IMR-90 (cell line): ENCODE measurements at regions not wholly inside any gene's neighbourhood (a gene's known extent, or its start where the extent isn't known, plus 50 kb on each side); places are given as distances from the start of the nearest gene placed in this dataset.

Experiments
- ATAC-seq: fragments of 200-7000 bp; cut with Tn5 transposase; 2 replicates; pipeline ENCODE4 v1.9.1; 2020; ENCODE audit warnings: low read depth, mild to moderate bottlenecking, moderate library complexity
- BruUV-seq: library from RNA; stranded (reverse); fragments of 400-500 nt; replicated peaks from 2 replicates; lab custom pipeline; 2021; lab: Mats Ljungman, UMichigan
- CTCF ChIA-PET: fragments of 300-600 bp; formaldehyde crosslinking; extraction: SDS; loops from one replicate; lab custom pipeline; 2021; ENCODE audit warnings: antibody characterized with exemption; lab: Yijun Ruan, JAX
- POLR2A ChIA-PET: fragments of 300-600 bp; sonication (Branson Sonifier 250); formaldehyde crosslinking; loops from one replicate; lab custom pipeline; 2022; ENCODE audit warnings: antibody characterized with exemption; ENCODE audit not compliant: unreplicated experiment; lab: Charles Lee
- DNase-seq: peaks from one replicate; pipeline ENCODE4 v3.0.0; 2013
- H2AFZ ChIP-seq: replicated peaks from 2 replicates; pipeline ENCODE3; 2013; ENCODE audit warnings: low read length, mild to moderate bottlenecking; ENCODE audit not compliant: poor library complexity
- H2AK5ac ChIP-seq: 2 replicates; pipeline ENCODE4 v1.6.1; 2013; ENCODE audit warnings: low read depth, low read length, inconsistent platforms
- H2AK9ac ChIP-seq: replicated peaks from 2 replicates; pipeline ENCODE3; 2013; ENCODE audit warnings: mild to moderate bottlenecking, low read depth, low read length, moderate library complexity; ENCODE audit not compliant: poor library complexity
- H2BK120ac ChIP-seq: 2 replicates; pipeline ENCODE4 v1.6.1; 2013; ENCODE audit warnings: low read depth, low read length, inconsistent platforms
- H2BK15ac ChIP-seq: 3 replicates; pipeline ENCODE4 v1.6.1; 2013; ENCODE audit warnings: low read depth, low read length, inconsistent platforms
- H2BK20ac ChIP-seq: 2 replicates; pipeline ENCODE4 v1.6.1; 2013; ENCODE audit warnings: low read depth, mild to moderate bottlenecking, inconsistent platforms, low read length, moderate library complexity
- H2BK5ac ChIP-seq: 2 replicates; pipeline ENCODE4 v1.6.1; 2013; ENCODE audit warnings: mild to moderate bottlenecking, low read depth, low read length, inconsistent platforms; ENCODE audit not compliant: poor library complexity, severe bottlenecking
- H3K14ac ChIP-seq: replicated peaks from 2 replicates; pipeline ENCODE4 v1.6.1; 2013; ENCODE audit warnings: low read depth, low read length, inconsistent platforms
- H3K18ac ChIP-seq: 2 replicates; pipeline ENCODE4 v1.6.1; 2013; ENCODE audit warnings: low read depth, low read length, control low read depth
- H3K23ac ChIP-seq: 2 replicates; pipeline ENCODE4 v1.6.1; 2013; ENCODE audit warnings: low read depth, low read length, inconsistent platforms
- H3K27ac ChIP-seq: 2 replicates; pipeline ENCODE4 v1.5.1; 2013; ENCODE audit warnings: mild to moderate bottlenecking, control low read depth, low read length; ENCODE audit not compliant: insufficient read depth
- H3K27me3 ChIP-seq: 2 replicates; pipeline ENCODE4 v1.6.1; 2013; ENCODE audit warnings: low read length; ENCODE audit not compliant: control insufficient read depth, insufficient read depth
- H3K36me3 ChIP-seq: 2 replicates; pipeline ENCODE4 v1.6.1; 2013; ENCODE audit warnings: low read length, mixed read lengths; ENCODE audit not compliant: control insufficient read depth, insufficient read depth
- H3K4ac ChIP-seq: 2 replicates; pipeline ENCODE4 v1.6.1; 2013; ENCODE audit warnings: low read depth, low read length, inconsistent platforms
- H3K4me1 ChIP-seq: 2 replicates; pipeline ENCODE4 v1.6.1; 2013; ENCODE audit warnings: low read length, mixed read lengths; ENCODE audit not compliant: control insufficient read depth, insufficient read depth
- H3K4me2 ChIP-seq: 2 replicates; pipeline ENCODE4 v1.6.1; 2013; ENCODE audit warnings: low read depth, mild to moderate bottlenecking, control low read depth, low read length, moderate library complexity
- H3K4me3 ChIP-seq: 2 replicates; pipeline ENCODE4 v1.5.1; 2013; ENCODE audit warnings: low read depth, mild to moderate bottlenecking, control low read depth, low read length, moderate library complexity; ENCODE audit not compliant: insufficient read depth
- H3K56ac ChIP-seq: 2 replicates; pipeline ENCODE4 v1.6.1; 2013; ENCODE audit warnings: low read length, inconsistent platforms; ENCODE audit not compliant: insufficient read depth; ENCODE audit errors: extremely low read depth
- H3K79me1 ChIP-seq, 2 experiments: 2 replicates each; pipeline ENCODE4 v1.6.1; 2013; ENCODE audit warnings: low read length in 2 of 2, inconsistent platforms in 1 of 2, low read depth in 1 of 2
- H3K9ac ChIP-seq: 2 replicates; pipeline ENCODE4 v1.6.1; 2013; ENCODE audit warnings: low read depth, low read length, control low read depth
- H3K9me1 ChIP-seq: 2 replicates; pipeline ENCODE4 v1.6.1; 2013; ENCODE audit warnings: low read length, inconsistent platforms; ENCODE audit not compliant: insufficient read depth
- H3K9me3 ChIP-seq: 2 replicates; pipeline ENCODE4 v1.6.1; 2013; ENCODE audit warnings: low read length; ENCODE audit not compliant: control insufficient read depth, insufficient read depth
- H4K20me1 ChIP-seq: 2 replicates; pipeline ENCODE4 v1.6.1; 2013; ENCODE audit warnings: low read length, inconsistent platforms; ENCODE audit not compliant: insufficient read depth
- H4K5ac ChIP-seq: 2 replicates; pipeline ENCODE4 v1.6.1; 2013; ENCODE audit warnings: mild to moderate bottlenecking, low read depth, low read length, control low read depth
- H4K8ac ChIP-seq, 2 experiments: 2 replicates each; pipeline ENCODE4 v1.6.1; 2013; ENCODE audit warnings: low read depth in 2 of 2, low read length in 2 of 2, control low read depth in 1 of 2, inconsistent platforms in 1 of 2
- H4K91ac ChIP-seq: 2 replicates; pipeline ENCODE4 v1.6.1; 2013; ENCODE audit warnings: low read depth, low read length, inconsistent platforms; ENCODE audit not compliant: insufficient read depth
- BHLHE40 ChIP-seq: fragments of 150-350 bp; IDR thresholded peaks from 2 replicates; pipeline ENCODE4 v1.6.1; 2016; ENCODE audit warnings: mild to moderate bottlenecking, low read depth, low read length
- CEBPB ChIP-seq: IDR thresholded peaks from 2 replicates; pipeline ENCODE4 v1.6.1; 2012; ENCODE audit warnings: low read depth, low read length, improper control_type of control experiment
- ELK1 ChIP-seq: fragments of 150-350 bp; IDR thresholded peaks from 2 replicates; pipeline ENCODE4 v1.6.1; 2016; ENCODE audit warnings: low read depth, mild to moderate bottlenecking, low read length, moderate library complexity, borderline replicate concordance
- MAFK ChIP-seq: IDR thresholded peaks from 2 replicates; pipeline ENCODE4 v1.6.1; 2012; ENCODE audit warnings: low read depth, low read length, improper control_type of control experiment
- MAZ ChIP-seq: IDR thresholded peaks from 2 replicates; pipeline ENCODE4 v1.6.1; 2012; ENCODE audit warnings: low read depth, mild to moderate bottlenecking, low read length, improper control_type of control experiment, moderate library complexity, borderline replicate concordance
- NFE2L2 ChIP-seq: fragments of 150-350 bp; IDR thresholded peaks from 2 replicates; pipeline ENCODE4 v1.6.1; 2016; ENCODE audit warnings: low read depth, mild to moderate bottlenecking, low read length
- POLR2A ChIP-seq: IDR thresholded peaks from 2 replicates; pipeline ENCODE4 v1.6.1; 2012; ENCODE audit warnings: mild to moderate bottlenecking, low read depth, low read length
- RCOR1 ChIP-seq: IDR thresholded peaks from 2 replicates; pipeline ENCODE4 v1.6.1; 2012; ENCODE audit warnings: mild to moderate bottlenecking, low read length, improper control_type of control experiment; ENCODE audit not compliant: insufficient replicate concordance
- WGBS, 2 experiments: methylation state at CpG; one replicate each; pipeline versions ENCODE4 v1.1.5 to v1.1.7; 2013; ENCODE audit warnings: missing lambda C conversion rate in 2 of 2; ENCODE audit not compliant: insufficient read length in 1 of 2; ENCODE audit errors: extremely low coverage in 2 of 2; 5-methylcytosine and 5-hydroxymethylcytosine counted together
- dilution Hi-C: fragments of 300-500 bp; cut with HindIII; formaldehyde crosslinking; loops from one replicate; pipeline ENCODE4 v1.14.3; 2018; ENCODE audit warnings: low sequenced_read_pairs; ENCODE audit not compliant: unreplicated experiment
- in situ Hi-C: fragments of 300-500 bp; cut with MboI; formaldehyde crosslinking; loops from 3 replicates; pipeline ENCODE4 v1.14.3; 2019; ENCODE audit warnings: low sequenced_read_pairs, inconsistent platforms, mixed read lengths
- intact Hi-C: fragments of 100-400 bp; cut with micrococcal nuclease; formaldehyde crosslinking; loops from 2 replicates; pipeline ENCODE4 v1.10.0; 2022

DNA sequence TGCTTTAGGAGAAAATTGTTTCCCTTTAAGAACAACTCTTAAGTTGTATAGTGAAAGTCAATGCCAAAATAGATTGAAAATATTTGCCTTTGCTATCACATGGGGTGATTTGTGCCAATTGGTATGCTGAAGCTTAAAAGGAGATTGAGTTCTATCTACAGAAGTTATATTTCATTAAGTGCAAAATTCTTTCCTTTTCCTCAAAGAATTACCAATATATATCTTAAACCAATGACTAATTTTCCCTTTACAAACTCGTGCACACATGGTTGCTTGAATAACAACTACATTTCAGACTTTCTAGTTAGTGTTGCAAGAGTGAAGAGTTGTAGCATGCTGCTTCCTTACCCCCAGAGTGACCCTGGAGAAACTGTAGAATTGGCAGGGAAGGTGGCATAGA lies 990.0 kb upstream of the PABPC4L start:
- Histone ChIP-seq H2AFZ (no peak overlapping the region), H3K9me1 (no peaks in the 10 kb centered on the region), H3K27me3 (no peaks in the 10 kb centered on the region), H4K8ac (no peak overlapping the region), H3K4me1 (no peaks in the 10 kb centered on the region), H3K23ac (no peak overlapping the region), H4K20me1 (no peaks in the 10 kb centered on the region), H3K18ac (no peak overlapping the region), H4K5ac (no peak overlapping the region), H3K36me3 (no peaks in the 10 kb centered on the region), H3K4ac (no peak overlapping the region), H3K79me1 (no peaks in the 10 kb centered on the region), H2BK15ac (no peak overlapping the region), H2AK9ac (no peak overlapping the region), H3K56ac (no peak overlapping the region), H3K4me3 (no peak overlapping the region), H3K14ac (no peak overlapping the region), H2AK5ac (no peak overlapping the region), H2BK5ac (no peak overlapping the region), H2BK20ac (no peak overlapping the region), H3K27ac (no peak overlapping the region), H4K91ac (no peak overlapping the region), H2BK120ac (no peak overlapping the region), H3K4me2 (no peak overlapping the region), H3K9me3 (no peaks in the 10 kb centered on the region; the same call in 1 of the 2 replicates), H3K9ac (no peak overlapping the region)
- dilution Hi-C loops (no loop called here), in situ Hi-C loops (no loop called here), intact Hi-C loops (no loop called here)
- ChIA-PET POLR2A (no interaction called here), CTCF (no interaction called here)
- ATAC-seq: peak; percentile 17; the same call in 1 of the 2 replicates
- no TSS peak for BruUV-seq
- TF ChIP-seq BHLHE40 (no peak), CEBPB (no peak; the same call in 1 of the 2 replicates), MAFK (no peak), RCOR1 (no peak), MAZ (no peak), POLR2A (no peak), NFE2L2 (no peak), ELK1 (no peak)
- WGBS, 2 experiments: no CpG with 5 or more reads among the region's 1 CpG
- DNase-seq: no peak
